ENCODE measurements at regions not wholly inside any gene's neighbourhood (a gene's known extent, or its start where the extent isn't known, plus 50 kb on each side); places are given as distances from the start of the nearest gene placed in this dataset.

DNA sequence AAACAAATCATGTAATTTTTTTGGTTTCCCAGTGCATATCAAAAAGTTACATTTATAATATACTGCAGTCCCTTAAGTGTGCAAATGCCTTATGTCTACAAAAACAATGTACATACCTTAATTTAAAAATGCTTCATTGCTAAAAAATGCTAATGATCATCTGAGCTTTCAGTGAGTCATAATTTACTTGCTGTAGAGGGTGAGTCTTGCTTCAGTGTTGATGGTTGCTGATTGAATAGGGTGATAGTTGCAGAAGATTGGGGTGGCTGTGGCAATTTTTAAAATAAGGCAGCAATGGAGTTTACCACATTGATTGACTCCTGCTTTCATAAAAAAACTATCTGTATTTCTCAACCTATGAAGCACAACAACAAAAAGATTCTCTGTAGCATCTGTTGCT is 613.9 kb downstream of the TBC1D4 start:
- no peak for DNase-seq (ENCODE audit: low spot score)
- no peak for TF ChIP-seq CTCF (IDR thresholded peaks at IDR 0.05; ENCODE audit: extremely low read depth, missing control alignments)

DNA sequence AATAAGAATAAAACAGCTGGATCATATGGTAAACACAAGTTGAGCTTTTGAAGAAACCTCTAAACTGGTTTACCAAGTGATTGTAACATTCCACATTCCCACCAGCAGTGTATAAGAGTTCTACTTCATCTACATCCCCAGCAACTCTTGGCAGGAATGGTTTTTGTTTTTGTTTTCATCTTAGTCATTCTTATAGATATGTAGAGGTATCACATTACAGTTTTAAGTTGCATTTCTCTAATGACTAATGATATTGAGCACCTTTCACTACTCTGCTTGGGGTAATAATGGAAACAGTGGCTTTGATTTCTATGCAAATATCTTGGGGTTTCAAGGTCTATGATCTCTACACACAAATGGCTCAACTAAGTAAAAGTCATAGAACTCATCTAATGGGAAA is 614.5 kb downstream of the TBC1D4 start:
- DNase-seq (ENCODE audit: low spot score), result no peak
- TF ChIP-seq CTCF (IDR thresholded peaks at IDR 0.05; ENCODE audit: extremely low read depth, missing control alignments), result no peak

- DNase-seq (ENCODE audit: low spot score), result no peak
- TF ChIP-seq CTCF (IDR thresholded peaks at IDR 0.05; ENCODE audit: extremely low read depth, missing control alignments), result no peak
Observed at GRCh38 chr13:74866101-74866500, 615.9 kb downstream of the TBC1D4 start.

DNA sequence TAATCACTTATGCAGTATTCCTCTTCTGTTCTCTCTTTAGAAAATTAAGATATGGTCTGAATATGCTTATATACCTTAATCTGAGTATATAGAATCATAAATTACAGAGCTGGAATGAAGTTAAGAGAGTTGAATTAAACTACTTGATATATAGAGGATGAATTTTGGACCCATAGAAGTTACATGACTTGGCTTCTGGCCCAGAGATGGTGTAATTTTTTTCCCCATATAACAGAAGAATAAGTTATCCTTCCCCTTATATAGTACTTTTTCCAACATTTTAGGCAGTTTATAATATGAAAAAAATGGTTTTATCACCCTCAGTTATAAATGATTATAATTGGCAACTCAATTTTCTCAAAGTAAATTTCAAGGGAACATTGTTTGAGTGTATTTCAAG is 616.3 kb downstream of the TBC1D4 start:
- TF ChIP-seq CTCF (IDR thresholded peaks at IDR 0.05; ENCODE audit: extremely low read depth, missing control alignments), result no peak
- DNase-seq (ENCODE audit: low spot score), result no peak

DNA sequence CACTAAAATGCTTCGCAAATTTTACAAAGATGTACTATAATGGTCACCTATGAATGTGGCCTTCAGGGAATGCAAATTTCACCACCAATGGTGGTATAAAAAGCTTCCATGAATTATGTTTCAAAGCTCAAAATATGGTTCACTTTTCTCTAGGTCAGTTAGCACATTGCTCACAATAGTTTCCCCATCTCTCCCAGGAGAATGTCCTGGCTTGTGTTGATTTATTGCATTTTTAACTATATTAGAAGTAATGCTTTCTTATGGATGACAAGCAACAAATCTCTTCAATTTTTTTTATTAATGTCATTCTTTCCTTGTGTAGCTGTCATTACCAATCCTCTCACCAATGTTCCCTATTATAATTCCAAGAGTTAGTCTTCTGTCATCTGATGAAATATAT is 621.2 kb downstream of the TBC1D4 start:
- DNase-seq (ENCODE audit: low spot score), result no peak
- TF ChIP-seq CTCF (IDR thresholded peaks at IDR 0.05; ENCODE audit: extremely low read depth, missing control alignments), result no peak

DNA sequence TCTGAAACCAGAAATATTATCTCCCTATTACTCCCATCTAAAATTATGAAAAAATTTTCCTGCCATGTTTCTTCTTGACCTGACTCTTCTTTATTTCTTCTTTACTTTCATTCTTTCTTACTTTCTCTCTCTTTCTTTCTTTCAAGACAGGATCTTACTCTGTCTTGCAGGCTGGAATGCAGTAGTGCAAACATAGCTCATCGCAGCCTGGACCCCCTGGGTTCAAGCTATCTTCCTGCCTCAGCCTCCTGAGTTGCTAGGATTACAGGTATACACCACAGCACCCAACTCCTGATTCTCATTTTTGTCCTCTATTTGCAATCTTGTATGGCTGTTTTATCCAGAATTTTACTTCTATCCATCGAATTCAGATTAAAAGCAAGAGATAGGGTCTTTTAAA is 631.1 kb downstream of the TBC1D4 start:
- DNase-seq (ENCODE audit: low spot score), result no peak
- no peak for TF ChIP-seq CTCF (IDR thresholded peaks at IDR 0.05; ENCODE audit: extremely low read depth, missing control alignments)

DNA sequence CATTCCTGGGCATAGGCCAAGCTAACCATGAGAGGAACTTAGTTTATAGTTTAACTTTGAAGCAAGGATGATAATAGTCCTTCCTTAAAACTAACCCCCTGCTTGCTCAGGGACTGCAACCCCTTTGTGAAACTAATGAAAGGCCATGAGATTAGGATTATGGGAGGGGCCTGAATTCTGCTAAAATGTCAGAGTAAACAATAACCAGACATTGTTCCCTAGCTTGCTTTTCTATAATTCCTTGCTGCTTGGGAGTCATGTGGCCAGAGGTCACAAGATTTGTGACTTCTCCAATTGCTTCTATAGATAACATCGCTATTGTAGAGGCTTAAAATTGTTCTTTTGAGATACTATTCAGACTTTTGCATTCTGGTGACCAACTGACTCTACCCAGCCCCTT is 634.0 kb downstream of the TBC1D4 start:
- TF ChIP-seq CTCF (IDR thresholded peaks at IDR 0.05; ENCODE audit: extremely low read depth, missing control alignments), result no peak
- no peak for DNase-seq (ENCODE audit: low spot score)
